ENCODE measurements at regions not wholly inside any gene's neighbourhood (a gene's known extent, or its start where the extent isn't known, plus 50 kb on each side); places are given as distances from the start of the nearest gene placed in this dataset.

GRCh38 chrX:16429406-16429805, 220.6 kb upstream of the S100G start:
- TF ChIP-seq, protein P1, sequence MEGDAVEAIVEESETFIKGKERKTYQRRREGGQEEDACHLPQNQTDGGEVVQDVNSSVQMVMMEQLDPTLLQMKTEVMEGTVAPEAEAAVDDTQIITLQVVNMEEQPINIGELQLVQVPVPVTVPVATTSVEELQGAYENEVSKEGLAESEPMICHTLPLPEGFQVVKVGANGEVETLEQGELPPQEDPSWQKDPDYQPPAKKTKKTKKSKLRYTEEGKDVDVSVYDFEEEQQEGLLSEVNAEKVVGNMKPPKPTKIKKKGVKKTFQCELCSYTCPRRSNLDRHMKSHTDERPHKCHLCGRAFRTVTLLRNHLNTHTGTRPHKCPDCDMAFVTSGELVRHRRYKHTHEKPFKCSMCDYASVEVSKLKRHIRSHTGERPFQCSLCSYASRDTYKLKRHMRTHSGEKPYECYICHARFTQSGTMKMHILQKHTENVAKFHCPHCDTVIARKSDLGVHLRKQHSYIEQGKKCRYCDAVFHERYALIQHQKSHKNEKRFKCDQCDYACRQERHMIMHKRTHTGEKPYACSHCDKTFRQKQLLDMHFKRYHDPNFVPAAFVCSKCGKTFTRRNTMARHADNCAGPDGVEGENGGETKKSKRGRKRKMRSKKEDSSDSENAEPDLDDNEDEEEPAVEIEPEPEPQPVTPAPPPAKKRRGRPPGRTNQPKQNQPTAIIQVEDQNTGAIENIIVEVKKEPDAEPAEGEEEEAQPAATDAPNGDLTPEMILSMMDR (conservative IDR thresholded peaks at IDR 0.05; ENCODE audit: low read depth, low read length): no peak
- no peak for TF ChIP-seq EZH2 (IDR thresholded peaks at IDR 0.05; ENCODE audit: borderline replicate concordance, low read depth, low read length, poor library complexity, severe bottlenecking)

Measured in A673 (cell line).